ENCODE measurements at regions not wholly inside any gene's neighbourhood (a gene's known extent, or its start where the extent isn't known, plus 50 kb on each side); places are given as distances from the start of the nearest gene placed in this dataset.

DNA sequence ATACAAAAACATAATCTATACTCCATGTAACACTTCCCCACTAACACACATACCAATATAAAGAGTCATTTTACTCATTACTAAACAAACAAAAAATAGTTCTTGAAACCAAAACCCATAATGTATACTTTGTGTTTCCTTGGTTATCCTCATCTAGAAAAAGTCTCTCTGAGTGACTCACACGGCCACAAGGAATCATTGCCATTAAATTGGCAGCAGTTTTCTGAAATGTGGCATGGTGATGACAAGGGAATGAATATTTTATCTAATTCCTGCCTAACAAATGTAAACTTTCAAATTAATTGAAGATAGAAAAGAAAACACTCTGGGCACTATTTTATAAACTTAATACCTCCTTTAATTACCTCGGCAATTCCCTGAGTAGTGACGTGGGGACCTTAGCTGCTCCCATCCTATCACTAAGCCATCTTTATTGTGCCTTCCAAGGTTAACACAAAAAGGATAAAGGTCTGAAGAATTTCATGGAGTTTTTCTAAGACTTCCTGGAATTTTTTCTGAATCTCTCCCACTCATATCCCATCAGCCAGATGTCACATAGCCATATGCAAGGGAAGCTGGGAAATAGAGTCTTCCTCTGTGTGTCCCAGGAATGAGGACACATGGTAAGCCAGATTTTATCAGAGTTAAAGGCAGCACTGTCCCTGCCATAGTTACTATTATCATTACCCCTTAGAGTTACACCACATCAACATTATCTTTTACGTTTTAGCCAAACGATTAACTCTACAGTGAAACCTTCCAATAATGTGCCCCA lies 857.2 kb upstream of the TENM4 start:
- TF ChIP-seq, protein P1, sequence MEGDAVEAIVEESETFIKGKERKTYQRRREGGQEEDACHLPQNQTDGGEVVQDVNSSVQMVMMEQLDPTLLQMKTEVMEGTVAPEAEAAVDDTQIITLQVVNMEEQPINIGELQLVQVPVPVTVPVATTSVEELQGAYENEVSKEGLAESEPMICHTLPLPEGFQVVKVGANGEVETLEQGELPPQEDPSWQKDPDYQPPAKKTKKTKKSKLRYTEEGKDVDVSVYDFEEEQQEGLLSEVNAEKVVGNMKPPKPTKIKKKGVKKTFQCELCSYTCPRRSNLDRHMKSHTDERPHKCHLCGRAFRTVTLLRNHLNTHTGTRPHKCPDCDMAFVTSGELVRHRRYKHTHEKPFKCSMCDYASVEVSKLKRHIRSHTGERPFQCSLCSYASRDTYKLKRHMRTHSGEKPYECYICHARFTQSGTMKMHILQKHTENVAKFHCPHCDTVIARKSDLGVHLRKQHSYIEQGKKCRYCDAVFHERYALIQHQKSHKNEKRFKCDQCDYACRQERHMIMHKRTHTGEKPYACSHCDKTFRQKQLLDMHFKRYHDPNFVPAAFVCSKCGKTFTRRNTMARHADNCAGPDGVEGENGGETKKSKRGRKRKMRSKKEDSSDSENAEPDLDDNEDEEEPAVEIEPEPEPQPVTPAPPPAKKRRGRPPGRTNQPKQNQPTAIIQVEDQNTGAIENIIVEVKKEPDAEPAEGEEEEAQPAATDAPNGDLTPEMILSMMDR (IDR thresholded peaks at IDR 0.05), result no peak
- no peak for TF ChIP-seq POLR2A (IDR thresholded peaks at IDR 0.05)

Measured in Peyer's patch (tissue), 4 donors.